NT2/D1 (cell line): ENCODE measurements at regions not wholly inside any gene's neighbourhood (a gene's known extent, or its start where the extent isn't known, plus 50 kb on each side); places are given as distances from the start of the nearest gene placed in this dataset.

Experiments
- SUZ12 ChIP-seq: IDR thresholded peaks from 2 replicates; pipeline ENCODE4 v1.6.1; 2011; ENCODE audit not compliant: insufficient read length, insufficient read depth; ENCODE audit errors: extremely low read depth
- YY1 ChIP-seq: IDR thresholded peaks from 2 replicates; pipeline ENCODE4 v1.6.1; 2011; ENCODE audit not compliant: insufficient read length, insufficient read depth

- TF ChIP-seq YY1 = no peak
- no peak for TF ChIP-seq SUZ12
These were observed 77.1 kb upstream of the CD302 start for GRCh38 chr2:159875083-159875482.
